ENCODE measurements at regions not wholly inside any gene's neighbourhood (a gene's known extent, or its start where the extent isn't known, plus 50 kb on each side); places are given as distances from the start of the nearest gene placed in this dataset.

GRCh38 chr12:84585776-84586395 lies 326.7 kb downstream of the SLC6A15 start:
- DNase-seq (ENCODE audit: low spot score) = no peak
- peaks cover 9% of the 10 kb centered on the region for H3K9me3 Mint-ChIP-seq
- no peaks in the 10 kb centered on the region for H3K4me1 Mint-ChIP-seq (ENCODE audit: low read depth)
- H3K4me3 Mint-ChIP-seq = no peak overlapping the region
- no peaks in the 10 kb centered on the region for H3K36me3 Mint-ChIP-seq (ENCODE audit: low read depth)
- no peaks in the 10 kb centered on the region for H3K27me3 Mint-ChIP-seq (ENCODE audit: low read depth)
- no peak overlapping the region for H3K27ac Mint-ChIP-seq

DNA sequence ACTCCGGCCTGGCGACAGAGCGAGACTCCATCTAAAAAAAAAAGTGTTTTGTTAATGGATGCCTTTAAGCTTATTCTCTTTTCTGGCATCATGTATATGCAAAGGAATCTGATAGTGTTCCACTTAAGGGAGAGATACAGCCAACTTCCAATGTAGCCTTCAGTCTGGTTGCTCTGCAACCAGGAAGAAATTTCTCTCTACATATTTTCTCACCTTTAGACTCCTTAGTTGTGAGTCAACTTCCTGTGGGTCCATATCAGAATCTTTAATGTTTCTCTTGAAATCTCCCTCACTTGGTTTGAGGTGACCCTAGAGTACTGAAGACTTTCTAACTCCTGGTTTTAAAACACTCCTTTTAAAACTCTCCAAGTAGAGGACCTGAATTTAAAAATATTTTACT lies 340.4 kb downstream of the SLC6A15 start:
- no peak for DNase-seq (ENCODE audit: low spot score)
- H3K36me3 Mint-ChIP-seq (ENCODE audit: low read depth) = no peaks in the 10 kb centered on the region
- H3K4me3 Mint-ChIP-seq = no peak overlapping the region
- H3K9me3 Mint-ChIP-seq = peaks cover 36% of the 10 kb centered on the region
- H3K27ac Mint-ChIP-seq = no peak overlapping the region
- H3K27me3 Mint-ChIP-seq (ENCODE audit: low read depth) = no peaks in the 10 kb centered on the region
- H3K4me1 Mint-ChIP-seq (ENCODE audit: low read depth) = no peaks in the 10 kb centered on the region

- no peak for DNase-seq (ENCODE audit: low spot score)
- no peaks in the 10 kb centered on the region for H3K27me3 Mint-ChIP-seq (ENCODE audit: low read depth)
- H3K27ac Mint-ChIP-seq = no peak overlapping the region
- peaks cover 9% of the 10 kb centered on the region for H3K9me3 Mint-ChIP-seq
- no peaks in the 10 kb centered on the region for H3K36me3 Mint-ChIP-seq (ENCODE audit: low read depth)
- no peak overlapping the region for H3K4me3 Mint-ChIP-seq
- H3K4me1 Mint-ChIP-seq (ENCODE audit: low read depth) = no peaks in the 10 kb centered on the region
Measured at GRCh38 chr12:84562331-84562730, 350.3 kb downstream of the SLC6A15 start.

DNA sequence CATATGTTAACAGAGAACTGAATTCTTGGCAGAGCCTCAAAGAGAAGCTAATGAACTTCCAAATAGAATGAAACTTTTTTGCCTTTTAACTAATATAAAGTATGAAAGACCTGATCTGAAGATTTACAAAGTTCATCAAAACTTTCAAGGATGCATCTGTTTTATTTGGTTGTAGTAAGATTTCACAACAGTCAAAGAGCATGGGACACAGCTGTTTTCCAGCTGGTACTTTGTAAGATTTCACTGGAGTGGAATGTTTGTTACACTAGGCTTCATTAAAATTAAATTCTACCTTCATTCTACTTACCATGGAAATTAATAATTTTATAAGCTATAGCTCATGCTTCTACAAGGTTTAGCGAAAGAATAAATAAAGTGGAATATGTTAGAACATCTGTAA lies 351.2 kb downstream of the SLC6A15 start:
- H3K4me1 Mint-ChIP-seq (ENCODE audit: low read depth) = no peaks in the 10 kb centered on the region
- H3K4me3 Mint-ChIP-seq = no peak overlapping the region
- H3K27ac Mint-ChIP-seq = no peak overlapping the region
- H3K36me3 Mint-ChIP-seq (ENCODE audit: low read depth) = no peaks in the 10 kb centered on the region
- DNase-seq (ENCODE audit: low spot score) = no peak
- peaks cover 6% of the 10 kb centered on the region for H3K9me3 Mint-ChIP-seq
- no peaks in the 10 kb centered on the region for H3K27me3 Mint-ChIP-seq (ENCODE audit: low read depth)

- no peak overlapping the region for H3K27ac Mint-ChIP-seq
- no peaks in the 10 kb centered on the region for H3K9me3 Mint-ChIP-seq
- DNase-seq (ENCODE audit: low spot score) = no peak
- H3K4me3 Mint-ChIP-seq = no peak overlapping the region
- no peaks in the 10 kb centered on the region for H3K4me1 Mint-ChIP-seq (ENCODE audit: low read depth)
- no peaks in the 10 kb centered on the region for H3K36me3 Mint-ChIP-seq (ENCODE audit: low read depth)
- no peaks in the 10 kb centered on the region for H3K27me3 Mint-ChIP-seq (ENCODE audit: low read depth)
Measured at GRCh38 chr12:84554199-84554723, 358.3 kb downstream of the SLC6A15 start.

DNA sequence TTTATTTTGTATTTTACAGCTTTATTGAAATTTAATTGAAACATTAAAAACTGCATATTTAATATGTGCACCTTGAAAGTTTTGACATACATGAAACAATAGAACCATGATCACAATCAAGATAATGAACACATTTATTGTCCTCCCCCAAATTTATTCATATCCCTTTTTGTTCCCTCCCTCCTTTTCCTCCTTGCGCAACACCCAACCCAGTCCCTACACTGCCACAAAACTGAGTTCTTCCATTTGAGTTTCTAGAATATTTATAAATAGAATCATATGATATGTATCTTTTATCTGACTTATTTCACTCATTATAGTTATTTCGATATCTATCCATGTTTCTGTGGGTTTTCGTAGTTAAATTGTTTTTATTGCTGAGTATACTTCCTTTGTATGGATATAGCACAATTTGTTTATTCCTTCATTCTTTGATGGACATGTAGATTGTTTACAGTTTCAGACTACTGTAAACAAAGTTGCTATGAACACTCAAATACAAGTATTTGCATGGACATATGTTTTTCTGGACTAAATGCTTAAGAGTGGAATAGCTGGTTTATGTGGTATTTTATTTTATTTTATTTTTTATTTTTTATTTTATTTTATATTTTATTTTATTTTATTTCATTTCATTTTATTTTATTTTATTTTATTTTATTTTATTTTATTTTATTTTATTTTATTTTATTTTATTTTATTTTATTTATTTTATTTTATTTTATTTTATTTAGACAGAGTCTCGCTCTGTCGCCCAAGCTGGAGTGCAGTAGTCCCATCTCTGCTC lies 359.1 kb downstream of the SLC6A15 start:
- H3K9me3 Mint-ChIP-seq = no peaks in the 10 kb centered on the region

DNA sequence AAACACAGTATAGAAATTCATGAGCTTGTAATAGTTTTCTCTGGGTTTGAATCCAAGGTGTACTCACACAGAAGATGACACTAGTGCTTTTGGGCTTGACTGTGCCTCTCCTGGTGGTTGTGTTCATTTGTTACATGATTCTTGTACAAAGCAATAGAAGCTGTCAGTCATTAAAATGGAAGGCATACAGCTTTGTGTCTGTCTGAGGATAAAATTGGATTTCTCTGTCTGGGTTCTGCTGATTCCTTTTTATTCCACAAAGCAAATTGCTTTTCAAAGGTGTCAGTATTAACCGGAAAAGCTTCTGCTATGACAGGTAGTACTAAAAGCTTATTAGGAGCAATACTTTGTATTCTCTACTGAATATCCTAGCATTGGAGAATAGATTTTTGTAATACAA lies 361.2 kb downstream of the SLC6A15 start:
- Mint-ChIP-seq H3K9me3 (no peaks in the 10 kb centered on the region), H3K36me3 (ENCODE audit: low read depth) (no peaks in the 10 kb centered on the region), H3K4me1 (ENCODE audit: low read depth) (no peaks in the 10 kb centered on the region), H3K4me3 (no peak overlapping the region), H3K27me3 (ENCODE audit: low read depth) (no peaks in the 10 kb centered on the region), H3K27ac (no peak overlapping the region)
- no peak for DNase-seq (ENCODE audit: low spot score)

More for the DNA sequence above, 359.1 kb downstream of the SLC6A15 start:
- Mint-ChIP-seq H3K4me3 (no peak overlapping the region), H3K27me3 (ENCODE audit: low read depth) (no peaks in the 10 kb centered on the region), H3K4me1 (ENCODE audit: low read depth) (no peaks in the 10 kb centered on the region), H3K36me3 (ENCODE audit: low read depth) (no peaks in the 10 kb centered on the region), H3K27ac (no peak overlapping the region)
- no peak for DNase-seq (ENCODE audit: low spot score)

DNA sequence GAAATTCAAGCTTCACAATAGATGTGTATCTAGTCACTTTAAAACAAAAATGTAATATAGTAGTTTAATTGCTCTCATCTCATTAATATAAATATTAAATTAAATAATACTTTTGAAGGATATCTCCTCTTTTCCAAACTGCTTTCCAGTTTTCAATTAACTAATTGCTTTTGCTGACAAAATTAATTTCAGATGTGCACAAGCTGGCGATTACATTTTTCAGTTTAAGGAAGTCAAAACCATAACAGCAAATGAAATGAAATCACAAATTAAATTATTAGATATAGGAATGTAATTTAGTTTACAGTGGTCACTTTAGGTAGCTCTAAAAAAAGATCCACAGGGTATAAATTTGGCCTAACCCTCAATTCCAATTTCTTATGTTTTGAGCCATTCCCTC lies 362.1 kb downstream of the SLC6A15 start:
- no peak overlapping the region for H3K27ac Mint-ChIP-seq
- peaks cover 4% of the 10 kb centered on the region for H3K9me3 Mint-ChIP-seq
- H3K36me3 Mint-ChIP-seq (ENCODE audit: low read depth) = no peaks in the 10 kb centered on the region
- no peak overlapping the region for H3K4me3 Mint-ChIP-seq
- DNase-seq (ENCODE audit: low spot score) = no peak
- H3K27me3 Mint-ChIP-seq (ENCODE audit: low read depth) = no peaks in the 10 kb centered on the region
- no peaks in the 10 kb centered on the region for H3K4me1 Mint-ChIP-seq (ENCODE audit: low read depth)

- Mint-ChIP-seq H3K27ac (no peak overlapping the region), H3K27me3 (ENCODE audit: low read depth) (no peaks in the 10 kb centered on the region), H3K4me3 (no peak overlapping the region), H3K36me3 (ENCODE audit: low read depth) (no peaks in the 10 kb centered on the region), H3K4me1 (ENCODE audit: low read depth) (no peaks in the 10 kb centered on the region), H3K9me3 (peaks cover 4% of the 10 kb centered on the region)
- no peak for DNase-seq (ENCODE audit: low spot score)
Measured at GRCh38 chr12:84542289-84542688, 370.3 kb downstream of the SLC6A15 start.

DNA sequence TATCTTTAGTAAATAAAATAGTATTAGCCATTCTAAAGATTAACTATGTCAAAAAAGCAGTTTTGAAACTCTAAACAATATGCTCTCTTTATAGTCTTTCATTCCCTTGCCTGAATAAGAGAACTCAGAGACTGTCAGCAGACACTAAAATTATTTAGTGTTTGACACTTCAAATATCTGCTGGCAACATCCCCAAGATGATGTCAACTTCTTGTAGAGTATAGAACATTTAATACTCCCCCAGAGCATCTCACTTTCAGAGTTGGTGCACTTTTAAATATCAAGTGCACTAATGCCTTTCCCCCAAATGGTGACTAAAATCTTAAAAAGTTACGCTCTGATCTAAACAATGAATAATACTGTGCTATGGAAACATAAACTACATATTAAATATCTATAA lies 374.9 kb downstream of the SLC6A15 start:
- no peaks in the 10 kb centered on the region for H3K36me3 Mint-ChIP-seq (ENCODE audit: low read depth)
- H3K9me3 Mint-ChIP-seq = no peaks in the 10 kb centered on the region
- H3K27me3 Mint-ChIP-seq (ENCODE audit: low read depth) = no peaks in the 10 kb centered on the region
- no peak overlapping the region for H3K27ac Mint-ChIP-seq
- no peak overlapping the region for H3K4me3 Mint-ChIP-seq
- no peaks in the 10 kb centered on the region for H3K4me1 Mint-ChIP-seq (ENCODE audit: low read depth)
- DNase-seq (ENCODE audit: low spot score) = no peak

DNA sequence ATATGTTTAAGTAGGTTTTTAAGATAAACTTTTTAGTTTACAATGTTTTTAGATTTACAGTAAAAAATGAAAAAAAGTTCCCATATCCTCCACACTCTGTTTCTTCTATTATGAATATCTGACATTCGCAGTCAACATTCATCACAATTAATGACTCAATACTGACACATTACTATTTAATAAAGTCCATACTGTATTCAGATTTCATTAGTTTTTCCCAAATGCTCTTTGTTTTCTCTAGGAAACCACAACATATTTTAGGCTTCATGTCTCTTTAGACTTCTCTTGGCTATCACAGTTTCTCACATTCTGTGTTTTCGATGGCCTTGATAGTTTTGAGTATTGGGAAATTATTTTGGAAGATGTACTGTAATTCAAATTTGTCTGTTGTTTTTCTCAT lies 399.8 kb downstream of the SLC6A15 start:
- no peak overlapping the region for H3K4me3 Mint-ChIP-seq
- H3K36me3 Mint-ChIP-seq (ENCODE audit: low read depth) = no peaks in the 10 kb centered on the region
- DNase-seq (ENCODE audit: low spot score) = no peak
- H3K4me1 Mint-ChIP-seq (ENCODE audit: low read depth) = no peaks in the 10 kb centered on the region
- no peaks in the 10 kb centered on the region for H3K27me3 Mint-ChIP-seq (ENCODE audit: low read depth)
- no peaks in the 10 kb centered on the region for H3K9me3 Mint-ChIP-seq
- H3K27ac Mint-ChIP-seq = no peak overlapping the region

DNA sequence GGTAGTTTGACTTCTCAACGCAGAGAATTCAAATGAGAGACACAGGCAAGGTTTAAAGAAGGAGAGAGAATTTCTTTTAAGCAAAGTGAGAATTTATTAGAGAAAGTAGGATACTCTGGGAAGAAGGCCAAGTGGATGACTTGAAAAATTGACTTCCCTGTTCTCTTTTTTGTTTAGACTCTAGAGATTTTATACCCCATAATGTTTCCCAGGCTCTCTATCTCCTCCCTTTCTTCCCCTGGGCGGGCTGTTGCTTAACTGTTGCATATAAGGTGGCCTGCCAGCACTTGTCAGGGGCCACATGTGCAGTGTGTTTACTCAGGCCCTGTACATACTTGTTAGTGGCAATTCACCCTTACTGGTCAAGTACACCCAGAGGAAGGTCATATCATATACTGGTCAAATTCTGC lies 403.7 kb downstream of the SLC6A15 start:
- no peaks in the 10 kb centered on the region for H3K36me3 Mint-ChIP-seq (ENCODE audit: low read depth)

DNA sequence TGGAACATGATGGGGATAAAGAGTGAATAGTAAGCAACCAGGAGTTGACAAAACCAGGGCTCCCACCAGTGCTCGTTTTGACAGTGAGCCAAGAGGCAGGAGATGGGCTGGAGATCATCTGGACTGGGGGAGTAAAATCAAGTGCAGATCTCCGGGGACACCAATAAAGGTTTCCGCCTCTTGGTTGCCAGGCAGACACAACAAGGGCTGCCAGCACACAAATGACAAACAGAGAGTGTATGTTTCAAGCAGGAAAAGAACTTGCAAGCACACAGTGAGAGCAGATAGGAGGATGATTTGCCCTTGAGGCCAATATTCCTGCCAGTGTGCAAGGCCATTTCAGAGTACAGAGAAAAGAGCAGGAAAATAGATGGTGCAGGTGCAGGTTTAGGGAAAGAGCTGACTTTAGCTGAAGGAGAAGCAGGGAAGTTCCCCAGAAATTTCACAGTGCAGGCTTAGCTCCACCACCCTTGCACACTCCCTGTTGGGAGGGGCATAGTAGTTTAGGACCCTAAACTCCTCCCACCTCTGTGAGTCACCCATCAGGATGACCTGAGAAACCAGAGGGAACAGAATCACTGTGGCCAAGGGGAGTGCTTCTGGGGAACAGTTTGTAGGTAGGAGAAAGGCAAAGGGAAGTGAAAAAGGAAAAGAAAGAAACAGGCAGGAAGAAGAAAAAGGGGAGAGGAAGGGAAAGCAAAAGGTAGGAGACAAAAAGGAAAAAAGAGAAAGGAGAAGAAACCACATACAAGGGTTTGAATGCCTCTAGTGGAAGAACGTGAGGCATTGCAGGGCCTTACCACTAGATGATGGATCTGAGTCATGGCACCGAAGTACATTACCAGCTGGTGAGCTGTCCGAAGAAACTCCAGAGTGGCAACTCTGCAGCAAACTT lies 404.4 kb downstream of the SLC6A15 start:
- H3K27ac Mint-ChIP-seq = no peak overlapping the region
- DNase-seq (ENCODE audit: low spot score) = no peak
- no peak overlapping the region for H3K4me3 Mint-ChIP-seq
- no peaks in the 10 kb centered on the region for H3K4me1 Mint-ChIP-seq (ENCODE audit: low read depth)
- no peaks in the 10 kb centered on the region for H3K27me3 Mint-ChIP-seq (ENCODE audit: low read depth)
- no peaks in the 10 kb centered on the region for H3K36me3 Mint-ChIP-seq (ENCODE audit: low read depth)
- H3K9me3 Mint-ChIP-seq = no peaks in the 10 kb centered on the region

More for the DNA sequence above, 403.7 kb downstream of the SLC6A15 start:
- Mint-ChIP-seq H3K4me3 (no peak overlapping the region), H3K27ac (no peak overlapping the region), H3K27me3 (ENCODE audit: low read depth) (no peaks in the 10 kb centered on the region), H3K4me1 (ENCODE audit: low read depth) (no peaks in the 10 kb centered on the region), H3K9me3 (no peaks in the 10 kb centered on the region)
- no peak for DNase-seq (ENCODE audit: low spot score)

DNA sequence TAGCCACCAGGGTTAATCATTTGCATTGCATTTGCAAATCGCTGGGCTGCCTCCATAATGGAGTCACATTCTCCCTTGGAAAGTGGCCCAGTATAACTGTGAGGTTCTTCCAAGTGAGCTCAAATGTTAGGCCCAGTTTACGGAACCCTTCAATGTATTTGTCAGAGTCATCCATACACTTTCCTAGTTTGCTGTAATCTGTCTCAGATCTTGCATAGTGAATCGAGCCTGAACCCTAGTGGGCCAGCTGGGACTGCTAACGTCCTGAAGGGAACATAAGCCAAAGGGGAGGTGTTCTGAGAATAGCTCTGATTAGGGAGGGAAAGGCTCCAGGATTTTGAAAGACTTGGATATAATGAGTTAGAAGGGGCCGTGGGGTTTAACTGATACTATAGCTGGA lies 406.3 kb downstream of the SLC6A15 start:
- Mint-ChIP-seq H3K27ac (no peak overlapping the region), H3K4me1 (ENCODE audit: low read depth) (no peaks in the 10 kb centered on the region), H3K9me3 (no peaks in the 10 kb centered on the region), H3K27me3 (ENCODE audit: low read depth) (no peaks in the 10 kb centered on the region), H3K36me3 (ENCODE audit: low read depth) (no peaks in the 10 kb centered on the region), H3K4me3 (no peak overlapping the region)
- DNase-seq (ENCODE audit: low spot score) = no peak
